GM12878 (cell line): ENCODE measurements at regions not wholly inside any gene's neighbourhood (a gene's known extent, or its start where the extent isn't known, plus 50 kb on each side); places are given as distances from the start of the nearest gene placed in this dataset.

ENCODE experiments used
- ATAC-seq: fragments of 200-7000 bp; cut with Tn5 transposase; 3 replicates; pipeline ENCODE4 v1.9.1; 2020; ENCODE audit warnings: mild to moderate bottlenecking, moderate library complexity
- BruUV-seq: library from RNA; stranded (reverse); fragments of 400-500 nt; replicated peaks from 2 replicates; lab custom pipeline; 2021; lab: Mats Ljungman, UMichigan
- CTCF ChIA-PET: fragments of 300-600 bp; sonication (Branson Sonifier 250); formaldehyde crosslinking; extraction: SDS; loops from one replicate; lab custom pipeline; 2021; ENCODE audit warnings: inconsistent platforms; lab: Yijun Ruan, JAX
- POLR2A ChIA-PET: fragments of 350-600 bp; formaldehyde crosslinking; extraction: SDS; loops from one replicate; lab custom pipeline; 2021; ENCODE audit warnings: inconsistent platforms; lab: Charles Lee
- RAD21 ChIA-PET: fragments of 300-600 bp; sonication (Branson Sonifier 250); formaldehyde crosslinking; loops from one replicate; lab custom pipeline; 2023; ENCODE audit warnings: antibody characterized with exemption; ENCODE audit not compliant: unreplicated experiment; lab: Charles Lee
- SMC1A ChIA-PET: fragments of 300-600 bp; sonication (Branson Sonifier 250); formaldehyde crosslinking; loops from one replicate; lab custom pipeline; 2023; ENCODE audit not compliant: unreplicated experiment, uncharacterized antibody; lab: Charles Lee
- DNase-seq: peaks from one replicate; pipeline ENCODE4 v3.0.0-alpha.2; 2011; ENCODE audit warnings: low read depth, low spot score
- FAIRE-seq: peaks from 3 replicates; lab custom pipeline; 2011; peaks lifted over from hg19 to GRCh38; lab: Jason Lieb, UNC
- H2AFZ ChIP-seq: 2 replicates; pipeline ENCODE4 v1.6.0; 2011; ENCODE audit warnings: low read depth, low read length, control low read depth; ENCODE audit not compliant: control insufficient read depth
- H3K27ac ChIP-seq: 2 replicates; pipeline ENCODE4 v1.5.1; 2011; ENCODE audit warnings: control low read depth; ENCODE audit not compliant: control insufficient read depth, insufficient read depth
- H3K27me3 ChIP-seq, 2 experiments: replicated peaks in 1 of 2; 2 replicates each; pipeline versions ENCODE4 v1.6.0 to v1.6.1; 2011; ENCODE audit warnings: low read length in 1 of 2; ENCODE audit not compliant: control insufficient read depth in 2 of 2, insufficient read depth in 2 of 2
- H3K36me3 ChIP-seq, 2 experiments: 2 replicates each; pipeline ENCODE4 v1.5.1; 2011; ENCODE audit warnings: low read length in 1 of 2; ENCODE audit not compliant: control insufficient read depth in 2 of 2, insufficient read depth in 2 of 2
- H3K4me1 ChIP-seq: 2 replicates; pipeline ENCODE4 v1.6.1; 2011; ENCODE audit warnings: mild to moderate bottlenecking, low read length, moderate library complexity, mixed read lengths; ENCODE audit not compliant: control insufficient read depth, insufficient read depth
- H3K4me2 ChIP-seq: 2 replicates; pipeline ENCODE4 v1.6.0; 2011; ENCODE audit warnings: control low read depth; ENCODE audit not compliant: control insufficient read depth, insufficient read depth
- H3K4me3 ChIP-seq: fragments of 200-600 bp; sonication (generic); 2 replicates; pipeline ENCODE4 v1.5.1; 2016
- H3K79me2 ChIP-seq: 2 replicates; pipeline ENCODE4 v1.6.0; 2011; ENCODE audit warnings: low read length; ENCODE audit not compliant: control insufficient read depth, insufficient read depth
- H3K9ac ChIP-seq: 2 replicates; pipeline ENCODE4 v1.8.0; 2011; ENCODE audit warnings: low read length, control low read depth, mixed read lengths; ENCODE audit not compliant: control insufficient read depth, insufficient read depth
- H3K9me3 ChIP-seq: replicated peaks from 3 replicates; pipeline ENCODE4 v1.5.1; 2011; ENCODE audit warnings: mild to moderate bottlenecking, low read length; ENCODE audit not compliant: control insufficient read depth, insufficient read depth
- H4K20me1 ChIP-seq: 2 replicates; pipeline ENCODE4 v1.6.0; 2011; ENCODE audit not compliant: control insufficient read depth, insufficient read depth
- BHLHE40 ChIP-seq, 2 experiments: fragments of 450-650 bp in 1 of 2; IDR thresholded peaks; 2 replicates each; pipeline ENCODE4 v1.6.1; 2011 to 2017; ENCODE audit warnings: low read depth in 2 of 2, borderline replicate concordance in 1 of 2, improper control_type of control experiment in 1 of 2, low read length in 1 of 2, mild to moderate bottlenecking in 1 of 2
- CEBPB ChIP-seq, 2 experiments: fragments of 150-350 bp in 1 of 2; IDR thresholded peaks; 2 replicates each; pipeline ENCODE4 v1.6.1; 2012 to 2014; ENCODE audit warnings: low read depth in 2 of 2, low read length in 2 of 2, borderline replicate concordance in 1 of 2, inconsistent platforms in 1 of 2
- EGR1 ChIP-seq, 2 experiments: IDR thresholded peaks; 1 replicate in 1 of 2; 2 replicates in 1 of 2; pipeline ENCODE4 v1.6.1; 2011 to 2012; ENCODE audit warnings: low read depth in 2 of 2, low read length in 2 of 2, borderline replicate concordance in 1 of 2, mild to moderate bottlenecking in 1 of 2, moderate library complexity in 1 of 2
- ELK1 ChIP-seq: IDR thresholded peaks from 2 replicates; pipeline ENCODE4 v1.6.1; 2012; ENCODE audit warnings: low read depth, low read length, improper control_type of control experiment
- HCFC1 ChIP-seq: fragments of 150-350 bp; IDR thresholded peaks from 2 replicates; pipeline ENCODE4 v1.6.1; 2014; ENCODE audit warnings: low read length
- MEF2A ChIP-seq: IDR thresholded peaks from 2 replicates; pipeline ENCODE4 v1.6.1; 2011; ENCODE audit warnings: low read depth, mild to moderate bottlenecking, low read length, moderate library complexity; ENCODE audit not compliant: insufficient read depth
- MTA3 ChIP-seq: IDR thresholded peaks from 2 replicates; pipeline ENCODE4 v1.6.1; 2012; ENCODE audit warnings: low read length, inconsistent platforms, borderline replicate concordance
- MXI1 ChIP-seq: fragments of 150-350 bp; IDR thresholded peaks from 2 replicates; pipeline ENCODE4 v1.6.1; 2011; ENCODE audit warnings: low read depth, mild to moderate bottlenecking, inconsistent platforms, low read length, improper control_type of control experiment
- MYB ChIP-seq: fragments of 150-350 bp; IDR thresholded peaks from 2 replicates; pipeline ENCODE4 v1.6.1; 2014; ENCODE audit warnings: mild to moderate bottlenecking, low read depth, low read length, borderline replicate concordance
- NFXL1 ChIP-seq: fragments of 450-650 bp; IDR thresholded peaks from 2 replicates; pipeline ENCODE4 v1.6.1; 2017; ENCODE audit warnings: antibody characterized with exemption, mild to moderate bottlenecking, borderline replicate concordance
- NRF1 ChIP-seq: conservative IDR thresholded peaks from 2 replicates; pipeline ENCODE4 v1.6.1; 2011; ENCODE audit warnings: mild to moderate bottlenecking, low read depth, low read length, improper control_type of control experiment
- PML ChIP-seq: IDR thresholded peaks from 2 replicates; pipeline ENCODE4 v1.6.1; 2012; ENCODE audit warnings: low read length, inconsistent platforms
- TBL1XR1 ChIP-seq: IDR thresholded peaks from 2 replicates; pipeline ENCODE4 v1.6.1; 2012; ENCODE audit warnings: low read depth, low read length, improper control_type of control experiment
- WGBS: methylation state at CpG from one replicate; pipeline ENCODE4 v1.1.6; 2016; ENCODE audit warnings: low lambda C conversion rate; ENCODE audit not compliant: insufficient replicate concordance, insufficient coverage; ENCODE audit errors: missing lambda C conversion rate; 5-methylcytosine and 5-hydroxymethylcytosine counted together
- in situ Hi-C: fragments of 300-500 bp; cut with MboI; formaldehyde crosslinking; loops from 9 replicates; pipeline ENCODE4 v1.14.3; 2018; ENCODE audit warnings: mixed read lengths
- intact Hi-C: fragments of 100-400 bp; cut with micrococcal nuclease; formaldehyde crosslinking; loops from one replicate; pipeline ENCODE4 v1.14.2; 2022; ENCODE audit not compliant: unreplicated experiment

- SMC1A ChIA-PET, result no interaction called here
- 7% methylated on average over 1 of the region's 1 CpG for WGBS
- ATAC-seq, result no peak
These were observed 300.7 kb upstream of the SEL1L start for GRCh38 chr14:81834308-81834707.

More at GRCh38 chr14:81834308-81834707, 300.7 kb upstream of the SEL1L start:
- TF ChIP-seq EGR1 (IDR thresholded peaks at IDR 0.05; ENCODE audit: borderline replicate concordance in 1 of 2, low read depth in 2 of 2, low read length in 2 of 2), result no peak
- TF ChIP-seq ELK1, result no peak
- TF ChIP-seq NFXL1, result no peak
- no peak for TF ChIP-seq MTA3
- TF ChIP-seq MEF2A, result no peak
- TF ChIP-seq HCFC1, result no peak
- TF ChIP-seq PML, result no peak
- TF ChIP-seq NRF1, result no peak
- TF ChIP-seq MYB, result no peak
- no peak for TF ChIP-seq MXI1
- TF ChIP-seq BHLHE40 (IDR thresholded peaks at IDR 0.05; ENCODE audit: borderline replicate concordance in 1 of 2, low read depth in 2 of 2, low read length in 1 of 2), result no peak
- TF ChIP-seq TBL1XR1, result no peak
- no peak for TF ChIP-seq CEBPB (IDR thresholded peaks at IDR 0.05; ENCODE audit: borderline replicate concordance in 1 of 2, low read depth in 2 of 2, low read length in 2 of 2)
- TF ChIP-seq, all 136 proteins: peak for 0
- in situ Hi-C loops, result no loop called here
- POLR2A ChIA-PET, result no interaction called here
- no peak overlapping the region for H3K4me3 ChIP-seq
- H3K9me3 ChIP-seq, result no peaks in the 10 kb centered on the region; the same call in 2 of the 3 replicates
- CTCF ChIA-PET, result no interaction called here
- H3K27ac ChIP-seq, result no peak overlapping the region
- intact Hi-C loops, result no loop called here
- no peak overlapping the region for H2AFZ ChIP-seq
- no peaks in the 10 kb centered on the region for H3K36me3 ChIP-seq
- no peak for DNase-seq
- FAIRE-seq, result no peak
- BruUV-seq, result no TSS peak
- no peaks in the 10 kb centered on the region for H3K79me2 ChIP-seq
- no peaks in the 10 kb centered on the region for H3K4me1 ChIP-seq
- RAD21 ChIA-PET, result no interaction called here
- no peaks in the 10 kb centered on the region for H4K20me1 ChIP-seq
- H3K27me3 ChIP-seq, result no peaks in the 10 kb centered on the region
- H3K4me2 ChIP-seq, result no peak overlapping the region
- no peak overlapping the region for H3K9ac ChIP-seq
